Activated CD4-positive, alpha-beta T cell treated with anti-CD3 and anti-CD28 coated beads, Interleukin-10, Interleukin-2, amounts not matched to agents 100 ng/mL and 50 ng/mL, durations not matched to agents 16 hours and 8 hours (primary cell): ENCODE measurements at regions not wholly inside any gene's neighbourhood (a gene's known extent, or its start where the extent isn't known, plus 50 kb on each side); places are given as distances from the start of the nearest gene placed in this dataset.

ENCODE experiments used
- DNase-seq: peaks from one replicate; pipeline ENCODE4 v3.0.0-alpha.2; 2020

GRCh38 chr2:12221584-12221983 lies 475.2 kb downstream of the LPIN1 start:
- DNase-seq, result no peak

DNA sequence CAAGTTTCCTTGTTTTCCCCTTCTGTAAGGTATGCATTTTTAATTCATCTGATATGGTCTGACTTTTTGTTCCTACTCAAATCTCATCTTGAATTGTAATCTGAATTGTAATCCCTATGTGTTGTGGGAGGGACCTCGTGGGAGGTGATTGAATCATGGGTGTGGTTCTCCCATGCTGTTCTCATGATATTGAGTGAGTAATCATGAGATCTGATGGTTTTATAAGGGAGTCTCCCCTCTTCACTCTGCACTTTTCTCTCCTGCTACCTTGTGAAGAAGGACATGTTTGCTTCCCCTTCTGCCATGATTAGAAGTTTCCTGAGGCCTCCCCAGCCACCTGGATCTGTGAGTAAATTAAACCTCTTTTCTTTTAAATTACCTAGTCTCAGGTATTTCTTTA lies 476.1 kb downstream of the LPIN1 start:
- no peak for DNase-seq

GRCh38 chr2:12223732-12224131 lies 477.3 kb downstream of the LPIN1 start:
- no peak for DNase-seq

GRCh38 chr2:12226653-12227052 lies 480.2 kb downstream of the LPIN1 start:
- no peak for DNase-seq

DNA sequence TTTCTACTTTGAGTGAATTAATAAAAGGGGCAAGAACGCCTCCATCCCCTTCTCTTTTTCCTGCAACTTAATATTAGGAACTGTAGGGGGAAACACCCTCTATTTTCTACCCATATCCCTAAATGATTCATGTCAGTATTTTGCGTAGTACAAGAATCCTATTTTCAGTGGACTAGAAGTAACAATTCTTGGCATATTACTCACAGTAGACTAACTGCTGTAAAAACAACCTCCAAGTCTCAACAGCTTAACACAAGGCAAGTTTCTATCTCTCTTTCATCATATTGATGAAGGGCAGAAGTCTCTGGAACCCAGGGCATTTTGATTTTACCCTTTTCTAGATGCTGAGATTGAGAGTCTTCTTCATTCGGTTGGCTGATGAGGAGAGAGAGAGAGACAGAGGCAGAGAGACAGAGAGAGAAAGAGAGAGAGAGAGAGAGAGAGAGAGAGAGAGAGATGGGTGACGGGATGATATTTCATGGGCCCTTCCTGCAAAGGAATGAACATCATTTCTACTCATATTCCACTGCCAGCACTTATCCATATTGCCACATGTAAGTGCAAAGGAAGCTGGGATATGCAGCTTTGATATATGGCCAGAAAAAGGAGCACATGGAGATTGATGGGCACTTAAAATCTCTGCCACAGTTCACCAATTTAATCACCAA lies 481.6 kb downstream of the LPIN1 start:
- no peak for DNase-seq

GRCh38 chr2:12231288-12231687 lies 484.9 kb downstream of the LPIN1 start:
- no peak for DNase-seq

GRCh38 chr2:12232876-12233275 lies 483.9 kb upstream of the TRIB2 start:
- DNase-seq, result no peak

DNA sequence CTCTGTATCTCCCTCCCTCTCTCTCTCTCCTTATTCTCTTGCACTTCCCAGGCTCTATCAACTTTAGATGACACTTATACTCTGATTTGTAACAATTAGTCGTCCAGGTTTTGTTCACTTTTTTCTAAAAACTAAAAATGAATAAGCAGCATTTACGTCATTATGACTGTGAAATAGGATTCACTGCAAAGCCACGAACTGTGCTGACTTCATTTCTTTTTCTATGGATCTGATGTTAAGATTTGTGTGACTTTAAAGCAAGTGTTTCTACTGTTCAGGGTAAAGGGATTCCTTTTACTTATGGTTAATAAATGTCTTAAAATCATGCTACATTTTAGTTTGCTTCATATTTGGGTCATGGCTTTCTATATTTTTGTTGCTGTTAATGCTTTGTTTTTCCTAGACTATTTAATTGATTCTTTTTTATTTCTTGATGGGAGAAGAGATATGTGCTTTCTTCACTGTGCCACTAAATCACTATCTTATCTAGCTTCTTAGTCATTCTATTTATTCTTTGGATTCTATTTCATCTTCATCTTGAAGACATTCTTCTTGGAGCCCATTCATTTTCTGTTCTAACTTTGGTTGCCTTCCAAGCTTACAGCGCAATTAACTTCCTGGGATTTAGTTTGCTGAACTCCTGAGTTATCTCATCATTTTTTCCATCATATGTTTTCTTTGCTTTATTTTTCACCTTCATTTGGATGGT lies 480.4 kb upstream of the TRIB2 start:
- no peak for DNase-seq

DNA sequence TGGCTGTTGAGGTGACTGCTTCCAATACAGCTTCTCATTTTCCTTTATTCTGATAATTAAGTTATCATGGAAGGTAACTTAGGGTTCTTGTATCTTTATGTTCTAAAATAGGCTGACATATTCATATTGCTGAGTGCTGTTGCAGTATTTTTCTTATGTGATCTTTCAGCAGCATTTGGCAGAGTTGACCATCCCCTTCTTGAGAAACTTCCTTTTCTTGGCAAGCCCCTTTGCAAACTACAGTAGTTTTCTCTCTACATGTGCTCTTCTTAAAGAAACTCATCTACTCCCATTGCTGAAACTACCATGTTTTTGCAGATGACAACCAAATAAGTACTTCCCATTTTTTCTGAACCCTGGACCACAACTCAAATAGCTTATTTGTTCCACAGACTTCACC lies 476.5 kb upstream of the TRIB2 start:
- no peak for DNase-seq

GRCh38 chr2:12243381-12243780 lies 473.4 kb upstream of the TRIB2 start:
- DNase-seq, result no peak

GRCh38 chr2:12244070-12244469 lies 472.7 kb upstream of the TRIB2 start:
- DNase-seq, result no peak

- no peak for DNase-seq
Measured at GRCh38 chr2:12251121-12251520, 465.6 kb upstream of the TRIB2 start.

DNA sequence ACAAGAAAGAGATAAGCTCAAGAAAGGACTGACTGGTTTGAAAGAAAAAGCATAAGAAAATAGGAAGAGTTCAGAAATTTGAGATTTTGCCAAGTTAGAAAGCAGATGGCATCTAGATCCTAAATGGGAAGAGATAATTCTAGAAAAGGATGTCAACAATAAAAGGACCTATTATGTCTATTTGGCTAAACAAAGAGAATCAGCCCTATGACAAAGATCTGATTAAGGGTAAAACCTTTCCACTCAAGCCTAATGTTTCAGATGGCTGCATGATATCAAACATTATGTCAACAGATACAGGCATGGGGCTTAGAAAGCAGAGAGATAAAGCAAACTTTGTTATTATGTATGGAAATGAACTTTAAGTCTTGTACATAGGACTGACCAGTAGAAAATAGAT lies 465.0 kb upstream of the TRIB2 start:
- no peak for DNase-seq

DNA sequence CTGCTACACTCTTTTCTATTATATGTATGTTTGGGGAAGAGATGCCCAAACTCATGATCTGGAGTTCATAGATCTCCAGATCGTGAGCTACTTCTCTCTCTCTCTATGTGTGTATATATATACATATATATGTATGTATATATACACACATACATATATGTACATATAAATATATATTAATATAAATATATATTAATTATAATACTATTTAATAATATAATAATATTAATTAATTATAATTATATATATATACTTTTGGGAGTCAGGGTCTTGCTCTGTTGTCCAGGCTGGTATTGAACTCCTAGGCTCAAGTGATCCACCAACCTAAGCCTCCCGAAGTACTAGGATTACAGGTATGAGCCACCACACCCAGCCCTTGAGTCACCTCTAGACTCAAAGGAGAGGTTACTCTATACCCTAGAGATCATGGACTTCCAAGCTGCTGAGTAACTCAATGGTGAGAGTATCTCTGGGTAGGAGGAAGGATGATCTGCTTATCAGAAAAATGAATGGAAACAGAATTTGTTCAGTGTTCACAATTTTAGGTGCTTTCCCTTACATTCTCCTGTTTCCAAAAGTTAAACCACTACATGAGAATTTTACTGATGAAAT lies 463.5 kb upstream of the TRIB2 start:
- DNase-seq, result no peak

GRCh38 chr2:12254280-12254860 lies 462.4 kb upstream of the TRIB2 start:
- DNase-seq, result no peak

DNA sequence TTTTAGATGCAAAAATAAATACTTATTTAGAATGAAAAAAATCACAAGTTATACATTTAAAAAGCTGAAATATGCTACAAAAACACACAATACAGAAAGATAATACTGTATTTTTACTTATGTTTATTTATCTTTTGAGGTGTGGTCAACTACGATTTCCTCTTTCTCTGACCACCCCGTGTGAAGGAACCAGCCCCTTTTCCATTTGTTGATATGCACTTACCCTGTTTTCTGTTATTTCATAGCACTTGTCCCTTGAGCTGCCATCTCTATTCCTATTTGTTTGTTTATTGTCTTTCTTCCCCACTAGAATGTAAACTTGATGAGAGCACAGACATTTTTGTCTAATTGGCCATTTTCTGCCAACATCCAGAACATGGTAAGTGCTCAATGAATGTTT lies 460.5 kb upstream of the TRIB2 start:
- DNase-seq, result no peak

GRCh38 chr2:12257476-12257875 lies 459.3 kb upstream of the TRIB2 start:
- no peak for DNase-seq

DNA sequence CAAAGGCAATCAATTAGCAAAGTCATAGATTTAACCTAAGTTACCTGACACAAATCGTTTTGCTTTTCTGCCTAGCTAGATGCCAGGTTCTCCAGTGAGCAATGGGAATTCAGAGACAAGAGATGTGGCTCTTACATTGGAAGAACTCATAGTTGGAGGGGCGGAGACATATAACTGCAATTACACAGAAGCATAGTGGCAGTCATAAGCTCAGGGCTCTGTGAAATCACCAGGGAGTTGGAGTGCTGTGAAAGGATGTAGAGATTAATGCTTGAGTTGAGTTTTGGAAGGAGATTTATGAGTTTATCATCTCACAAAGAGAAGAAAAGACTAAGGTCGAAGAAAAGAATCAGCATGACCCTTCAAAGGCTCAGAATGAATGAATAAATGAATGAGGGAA lies 457.2 kb upstream of the TRIB2 start:
- DNase-seq, result no peak

DNA sequence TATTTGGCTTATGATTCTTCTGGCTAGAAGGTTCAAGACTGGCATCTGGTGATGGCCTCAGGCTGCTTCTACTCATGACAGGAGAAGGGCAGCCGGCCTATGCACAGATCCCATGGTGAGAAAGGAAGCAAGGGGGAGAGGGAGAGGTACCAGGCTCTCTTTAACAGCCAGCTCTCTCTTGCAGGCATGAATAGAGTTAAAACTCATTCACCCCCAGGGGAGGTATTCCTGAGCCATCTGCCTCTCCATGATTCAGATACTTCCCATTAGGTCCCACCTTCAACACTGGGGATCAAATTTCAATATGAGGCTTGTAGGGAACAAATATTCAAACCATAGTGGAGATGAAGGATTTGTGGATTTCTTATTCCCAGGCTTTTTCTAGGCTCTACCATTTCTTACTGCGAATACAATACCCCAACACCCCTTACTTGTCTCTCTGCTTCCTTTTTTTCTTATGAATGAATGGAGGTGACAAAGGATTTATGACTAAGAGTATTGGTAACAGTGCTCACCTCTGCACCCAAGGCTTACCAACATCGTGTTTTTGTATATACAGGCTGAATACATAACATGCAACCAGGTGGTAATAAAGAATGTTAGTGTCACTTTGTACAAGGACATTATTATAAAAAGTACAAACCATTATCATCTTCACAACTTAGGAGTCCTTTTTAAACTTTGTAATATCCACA lies 454.6 kb upstream of the TRIB2 start:
- DNase-seq, result no peak

DNA sequence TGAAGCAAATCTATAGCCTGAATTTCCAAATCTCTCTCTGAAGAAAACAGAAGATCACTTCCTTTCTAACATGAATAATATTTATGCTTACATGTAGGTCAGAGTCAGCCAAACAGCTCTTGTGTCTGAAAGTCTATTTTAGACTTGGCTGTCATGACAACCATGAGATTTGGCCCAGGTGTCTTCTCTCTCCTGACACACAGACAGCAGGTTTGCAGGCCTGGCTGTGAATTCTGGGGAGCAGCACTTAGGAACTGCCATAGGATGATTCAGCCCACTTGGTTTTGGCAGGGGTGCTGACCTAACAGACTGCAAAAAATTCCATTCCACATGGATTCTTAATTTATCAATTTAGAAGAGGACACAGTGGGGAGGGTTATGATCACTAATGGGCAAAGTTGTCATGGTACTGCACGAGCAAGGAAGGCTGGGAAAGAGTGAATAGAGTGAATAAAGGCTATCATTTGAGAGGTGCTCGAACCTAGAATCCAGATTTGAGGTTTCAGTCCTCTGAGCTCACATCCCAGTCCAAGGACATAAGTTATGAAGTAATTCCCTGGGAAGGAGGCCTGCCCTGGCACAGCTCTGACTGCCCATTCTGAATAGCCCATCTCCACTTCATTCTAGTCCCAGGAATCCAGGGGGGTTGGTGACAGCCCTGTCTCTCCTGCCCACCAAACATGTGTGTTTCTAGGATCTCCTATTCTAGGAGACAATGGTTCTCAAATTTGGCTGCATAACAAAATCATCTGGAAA lies 453.9 kb upstream of the TRIB2 start:
- no peak for DNase-seq

- no peak for DNase-seq
Measured at GRCh38 chr2:12263730-12264129, 453.0 kb upstream of the TRIB2 start.

- DNase-seq, result no peak
Measured at GRCh38 chr2:12264146-12264545, 452.6 kb upstream of the TRIB2 start.

GRCh38 chr2:12265646-12266045 lies 451.1 kb upstream of the TRIB2 start:
- no peak for DNase-seq
